ENCODE measurements at regions not wholly inside any gene's neighbourhood (a gene's known extent, or its start where the extent isn't known, plus 50 kb on each side); places are given as distances from the start of the nearest gene placed in this dataset.

GRCh38 chr3:152944671-152945070 lies 109.7 kb downstream of the P2RY1 start:
- no peak for TF ChIP-seq CTCF (IDR thresholded peaks at IDR 0.05; ENCODE audit: insufficient read depth, low read depth, low read length, missing control alignments)
- H3K4me3 ChIP-seq (ENCODE audit: low read depth, low read length), result no peak overlapping the region

DNA sequence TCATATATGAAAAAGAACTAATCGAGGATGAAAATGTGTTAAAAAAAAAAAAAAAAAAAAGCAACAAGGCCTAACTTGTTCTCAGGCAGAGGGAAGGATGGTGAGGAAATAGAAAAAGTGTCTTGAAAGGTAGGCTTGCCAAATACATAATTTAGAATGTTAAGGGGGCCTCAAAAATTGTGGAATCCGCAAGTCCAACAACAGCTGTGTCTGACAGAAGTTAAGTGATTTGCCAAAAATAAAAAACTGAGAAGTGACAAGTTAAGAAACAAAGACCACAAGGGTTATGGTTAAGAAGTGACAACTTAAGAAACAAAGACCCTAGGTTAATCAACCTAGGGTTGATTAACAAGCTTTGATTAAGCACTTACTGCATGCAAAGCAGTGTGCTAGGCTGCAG lies 110.6 kb downstream of the P2RY1 start:
- no peak for TF ChIP-seq CTCF (IDR thresholded peaks at IDR 0.05; ENCODE audit: insufficient read depth, low read depth, low read length, missing control alignments)
- DNase-seq (ENCODE audit: low read depth), result no peak
- no peak overlapping the region for H3K4me3 ChIP-seq (ENCODE audit: low read depth, low read length)

More at GRCh38 chr3:152944671-152945070, 109.7 kb downstream of the P2RY1 start:
- no peak for DNase-seq (ENCODE audit: low read depth)

- DNase-seq (ENCODE audit: low read depth), result no peak
- no peak overlapping the region for H3K4me3 ChIP-seq (ENCODE audit: low read depth, low read length)
- TF ChIP-seq CTCF (IDR thresholded peaks at IDR 0.05; ENCODE audit: insufficient read depth, low read depth, low read length, missing control alignments), result no peak
Measured at GRCh38 chr3:152957491-152957890, 122.6 kb downstream of the P2RY1 start.

DNA sequence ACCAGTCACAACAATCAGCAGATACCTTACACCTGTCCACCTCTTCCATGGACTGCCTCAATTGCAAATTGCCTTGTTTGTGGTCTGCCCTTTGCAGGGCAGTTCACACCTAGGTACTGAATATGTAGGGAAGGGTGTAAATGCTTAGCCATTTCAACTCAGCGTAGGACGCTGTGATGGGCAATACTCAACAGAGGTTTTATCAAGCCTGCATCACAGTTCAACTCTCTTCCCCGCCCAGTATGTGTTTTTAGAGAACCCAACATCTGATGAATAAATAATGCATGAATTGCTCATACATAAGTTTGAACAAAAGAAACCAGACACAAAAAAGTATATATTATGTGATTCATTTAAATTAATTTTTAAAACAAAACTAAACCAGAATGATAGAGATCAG lies 124.4 kb downstream of the P2RY1 start:
- no peak overlapping the region for H3K4me3 ChIP-seq (ENCODE audit: low read depth, low read length)
- TF ChIP-seq CTCF (IDR thresholded peaks at IDR 0.05; ENCODE audit: insufficient read depth, low read depth, low read length, missing control alignments), result no peak
- no peak for DNase-seq (ENCODE audit: low read depth)

DNA sequence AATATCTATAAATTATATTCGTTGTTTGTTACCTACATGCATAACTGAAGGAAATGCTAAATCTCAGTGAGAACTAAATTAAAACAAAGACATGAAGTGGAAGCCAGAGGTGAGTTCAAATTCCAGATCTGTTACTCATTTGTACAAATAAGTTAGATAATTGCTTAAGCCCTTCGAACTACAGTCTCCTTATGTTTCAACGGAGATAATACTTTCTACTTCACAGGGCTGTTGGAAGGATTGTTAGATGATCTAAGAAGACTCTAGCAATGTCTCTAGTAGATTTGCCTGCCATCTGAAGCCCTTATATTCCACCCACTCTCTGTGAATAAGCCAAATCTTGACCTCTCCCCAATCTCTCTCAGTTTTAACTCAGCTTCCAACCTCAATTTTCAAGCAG lies 125.8 kb downstream of the P2RY1 start:
- DNase-seq (ENCODE audit: low read depth), result no peak
- no peak for TF ChIP-seq CTCF (IDR thresholded peaks at IDR 0.05; ENCODE audit: insufficient read depth, low read depth, low read length, missing control alignments)
- H3K4me3 ChIP-seq (ENCODE audit: low read depth, low read length), result no peak overlapping the region

- no peak overlapping the region for H3K4me3 ChIP-seq (ENCODE audit: low read depth, low read length)
- TF ChIP-seq CTCF (IDR thresholded peaks at IDR 0.05; ENCODE audit: insufficient read depth, low read depth, low read length, missing control alignments), result peak; percentile 37
- peak; percentile 63 for DNase-seq (ENCODE audit: low read depth)
Measured at GRCh38 chr3:152961323-152961722, 126.4 kb downstream of the P2RY1 start.

GRCh38 chr3:152964911-152965609 lies 130.1 kb downstream of the P2RY1 start:
- TF ChIP-seq CTCF (IDR thresholded peaks at IDR 0.05; ENCODE audit: insufficient read depth, low read depth, low read length, missing control alignments), result no peak
- H3K4me3 ChIP-seq (ENCODE audit: low read depth, low read length), result no peak overlapping the region
- no peak for DNase-seq (ENCODE audit: low read depth)
